NB4 (cell line): ENCODE measurements at regions not wholly inside any gene's neighbourhood (a gene's known extent, or its start where the extent isn't known, plus 50 kb on each side); places are given as distances from the start of the nearest gene placed in this dataset.

ENCODE experiments used
- CTCF ChIP-seq: IDR thresholded peaks from one replicate; pipeline ENCODE4 v1.5.1; 2012; ENCODE audit warnings: low read depth, low read length
- POLR2A ChIP-seq: IDR thresholded peaks from 2 replicates; pipeline ENCODE4 v1.6.1; 2011; ENCODE audit warnings: mild to moderate bottlenecking; ENCODE audit not compliant: insufficient read length; ENCODE audit errors: extremely low read depth
- TF ChIP-seq, protein P1 (sequence below): IDR thresholded peaks from 2 replicates; pipeline ENCODE4 v1.6.1; 2011; ENCODE audit warnings: low read depth, low read length

- TF ChIP-seq CTCF (no peak), POLR2A (no peak)
- TF ChIP-seq, protein P1, sequence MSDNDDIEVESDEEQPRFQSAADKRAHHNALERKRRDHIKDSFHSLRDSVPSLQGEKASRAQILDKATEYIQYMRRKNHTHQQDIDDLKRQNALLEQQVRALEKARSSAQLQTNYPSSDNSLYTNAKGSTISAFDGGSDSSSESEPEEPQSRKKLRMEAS: no peak
Observed at GRCh38 chr1:96002201-96002600, 719.4 kb upstream of the PTBP2 start.
